GM12892 (cell line): ENCODE measurements at regions not wholly inside any gene's neighbourhood (a gene's known extent, or its start where the extent isn't known, plus 50 kb on each side); places are given as distances from the start of the nearest gene placed in this dataset.
"Not testable (repeated sequence)": the region's sequence is repeated elsewhere in the genome, so short reads cannot be mapped to it uniquely, and the experiment has no call there.

Experiments used
- POLR2A ChIP-seq: IDR thresholded peaks from 2 replicates; pipeline ENCODE4 v1.6.1; 2011; ENCODE audit warnings: low read depth, low read length, control low read depth
- TAF1 ChIP-seq: IDR thresholded peaks from 2 replicates; pipeline ENCODE4 v1.6.1; 2011; ENCODE audit warnings: low read depth, mild to moderate bottlenecking, control low read depth, low read length, borderline replicate concordance

DNA sequence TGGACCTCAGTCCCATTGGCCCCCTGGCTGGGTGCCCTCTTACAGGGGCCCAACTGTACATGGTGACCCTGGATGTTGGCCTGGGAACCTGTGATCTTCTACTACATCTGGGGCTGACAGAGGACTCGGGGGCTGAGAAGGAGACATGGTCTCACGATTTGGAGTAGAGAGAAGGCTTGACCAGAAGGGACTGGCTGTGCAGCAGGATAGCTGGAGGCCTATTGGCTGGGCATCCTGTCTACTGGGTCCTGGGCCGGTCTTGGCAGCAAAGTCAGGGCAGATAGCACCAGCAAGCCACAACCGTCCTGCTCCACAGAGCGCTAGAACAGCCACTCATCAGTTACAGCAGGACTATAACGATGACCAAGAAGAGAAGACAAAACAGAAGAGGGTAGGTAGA lies 66.4 kb upstream of the PLGLB1 start:
- TF ChIP-seq POLR2A, TAF1: not testable (repeated sequence)
